Nephron progenitor cell (in vitro differentiated cells): ENCODE measurements at regions not wholly inside any gene's neighbourhood (a gene's known extent, or its start where the extent isn't known, plus 50 kb on each side); places are given as distances from the start of the nearest gene placed in this dataset.

Experiments
- DNase-seq: peaks from one replicate; pipeline ENCODE4 v3.0.0; 2021
- H3K27ac Mint-ChIP-seq: 2 replicates; pipeline ENCODE4 v1.8.0; 2021; ENCODE audit warnings: mild to moderate bottlenecking, moderate library complexity, mixed read lengths
- H3K27me3 Mint-ChIP-seq: 2 replicates; pipeline ENCODE4 v1.8.0; 2021; ENCODE audit warnings: mild to moderate bottlenecking, low read depth, mixed read lengths; ENCODE audit not compliant: poor library complexity
- H3K36me3 Mint-ChIP-seq: 2 replicates; pipeline ENCODE4 v1.8.0; 2021; ENCODE audit warnings: low read depth, mixed read lengths
- H3K4me1 Mint-ChIP-seq: 2 replicates; pipeline ENCODE4 v1.8.0; 2021; ENCODE audit warnings: mixed read lengths
- H3K4me3 Mint-ChIP-seq: 2 replicates; pipeline ENCODE4 v1.8.0; 2021; ENCODE audit warnings: mild to moderate bottlenecking, moderate library complexity, mixed read lengths
- H3K9me3 Mint-ChIP-seq: 2 replicates; pipeline ENCODE4 v1.8.0; 2021; ENCODE audit warnings: mild to moderate bottlenecking, moderate library complexity, mixed read lengths
- CTCF ChIP-seq: fragments of 200-600 bp; sonication (generic); IDR thresholded peaks from 2 replicates; pipeline ENCODE4 v1.5.0; 2021; ENCODE audit warnings: antibody characterized with exemption

GRCh38 chr18:56379256-56379655, 259.1 kb downstream of the TXNL1 start:
- peaks cover 8% of the 10 kb centered on the region for H3K4me1 Mint-ChIP-seq
- H3K36me3 Mint-ChIP-seq, result no peaks in the 10 kb centered on the region
- no peak overlapping the region for H3K27ac Mint-ChIP-seq
- H3K27me3 Mint-ChIP-seq, result peaks cover 10% of the 10 kb centered on the region
- H3K4me3 Mint-ChIP-seq, result no peak overlapping the region
- no peaks in the 10 kb centered on the region for H3K9me3 Mint-ChIP-seq
- no peak for TF ChIP-seq CTCF
- no peak for DNase-seq

- H3K27me3 Mint-ChIP-seq, result peaks cover 8% of the 10 kb centered on the region
- no peak for TF ChIP-seq CTCF
- peaks cover 8% of the 10 kb centered on the region for H3K4me1 Mint-ChIP-seq
- no peak for DNase-seq
- peak overlapping the region; percentile 16 for H3K27ac Mint-ChIP-seq
- no peaks in the 10 kb centered on the region for H3K9me3 Mint-ChIP-seq
- H3K4me3 Mint-ChIP-seq, result no peak overlapping the region
- H3K36me3 Mint-ChIP-seq, result no peaks in the 10 kb centered on the region
Observed at GRCh38 chr18:56377231-56377630, 261.2 kb downstream of the TXNL1 start.

- H3K27me3 Mint-ChIP-seq, result peaks cover 8% of the 10 kb centered on the region
- H3K4me1 Mint-ChIP-seq, result peaks cover 8% of the 10 kb centered on the region
- no peak overlapping the region for H3K27ac Mint-ChIP-seq
- DNase-seq, result no peak
- no peak overlapping the region for H3K4me3 Mint-ChIP-seq
- H3K9me3 Mint-ChIP-seq, result no peaks in the 10 kb centered on the region
- H3K36me3 Mint-ChIP-seq, result no peaks in the 10 kb centered on the region
- no peak for TF ChIP-seq CTCF
Observed at GRCh38 chr18:56374007-56374655, 264.3 kb downstream of the TXNL1 start.

- H3K9me3 Mint-ChIP-seq, result no peaks in the 10 kb centered on the region
- DNase-seq, result no peak
- H3K4me3 Mint-ChIP-seq, result no peak overlapping the region
- H3K27ac Mint-ChIP-seq, result no peak overlapping the region
- H3K27me3 Mint-ChIP-seq, result peaks cover 8% of the 10 kb centered on the region
- no peaks in the 10 kb centered on the region for H3K36me3 Mint-ChIP-seq
- H3K4me1 Mint-ChIP-seq, result peaks cover 8% of the 10 kb centered on the region
- no peak for TF ChIP-seq CTCF
Observed at GRCh38 chr18:56373601-56374000, 264.8 kb downstream of the TXNL1 start.

- Mint-ChIP-seq H3K4me3 (no peak overlapping the region), H3K27ac (no peak overlapping the region), H3K27me3 (peaks cover 5% of the 10 kb centered on the region), H3K4me1 (no peaks in the 10 kb centered on the region), H3K36me3 (no peaks in the 10 kb centered on the region), H3K9me3 (peaks cover 11% of the 10 kb centered on the region)
- no peak for TF ChIP-seq CTCF
- DNase-seq, result no peak
Observed at GRCh38 chr18:56368066-56368465, 270.3 kb downstream of the TXNL1 start.

- peaks cover 19% of the 10 kb centered on the region for H3K9me3 Mint-ChIP-seq
- no peak overlapping the region for H3K27ac Mint-ChIP-seq
- H3K36me3 Mint-ChIP-seq, result peaks cover 6% of the 10 kb centered on the region
- no peak for TF ChIP-seq CTCF
- no peak overlapping the region for H3K4me3 Mint-ChIP-seq
- no peaks in the 10 kb centered on the region for H3K4me1 Mint-ChIP-seq
- DNase-seq, result no peak
- H3K27me3 Mint-ChIP-seq, result no peaks in the 10 kb centered on the region
Observed at GRCh38 chr18:56358608-56359280, 279.6 kb downstream of the TXNL1 start.
